HL-60 (cell line): ENCODE measurements at regions not wholly inside any gene's neighbourhood (a gene's known extent, or its start where the extent isn't known, plus 50 kb on each side); places are given as distances from the start of the nearest gene placed in this dataset.

Experiments used
- CTCF ChIP-seq: IDR thresholded peaks from one replicate; pipeline ENCODE4 v1.5.1; 2011; ENCODE audit warnings: low read length, control low read depth, inconsistent platforms; ENCODE audit not compliant: insufficient read depth
- GABPA ChIP-seq: IDR thresholded peaks from 2 replicates; pipeline ENCODE4 v1.6.1; 2012; ENCODE audit warnings: low read depth
- POLR2AphosphoS5 ChIP-seq: IDR thresholded peaks from 2 replicates; pipeline ENCODE4 v1.6.1; 2012; ENCODE audit warnings: low read depth

DNA sequence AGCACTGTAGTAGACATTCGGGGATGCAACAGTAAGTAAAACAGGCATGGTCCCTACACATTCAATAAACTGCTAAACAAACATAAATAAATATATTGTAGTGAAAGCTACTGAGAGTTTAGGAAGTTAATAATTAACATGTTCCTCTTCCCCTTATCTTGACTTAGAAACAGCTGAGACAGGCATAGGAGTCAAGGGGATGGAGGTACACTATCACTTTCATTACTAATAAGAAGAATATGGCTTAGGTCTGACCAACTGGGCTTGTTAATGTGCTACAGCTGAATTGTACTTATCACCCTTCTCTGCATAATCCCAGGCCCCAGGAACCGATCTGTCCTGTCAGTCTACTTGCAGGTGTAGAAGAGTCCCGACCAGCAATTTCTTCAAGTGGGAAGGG lies 116.3 kb upstream of the DAZL start:
- TF ChIP-seq CTCF, result no peak
- no peak for TF ChIP-seq GABPA
- no peak for TF ChIP-seq POLR2AphosphoS5
